Fibroblast of skin of scalp (primary cell): ENCODE measurements at regions not wholly inside any gene's neighbourhood (a gene's known extent, or its start where the extent isn't known, plus 50 kb on each side); places are given as distances from the start of the nearest gene placed in this dataset.
A peak's percentile ranks its signal among the peaks of the same experiment; 100 is the strongest.

Source experiments
- DNase-seq: peaks from one replicate; pipeline ENCODE4 v3.0.0-alpha.2; 2013

DNA sequence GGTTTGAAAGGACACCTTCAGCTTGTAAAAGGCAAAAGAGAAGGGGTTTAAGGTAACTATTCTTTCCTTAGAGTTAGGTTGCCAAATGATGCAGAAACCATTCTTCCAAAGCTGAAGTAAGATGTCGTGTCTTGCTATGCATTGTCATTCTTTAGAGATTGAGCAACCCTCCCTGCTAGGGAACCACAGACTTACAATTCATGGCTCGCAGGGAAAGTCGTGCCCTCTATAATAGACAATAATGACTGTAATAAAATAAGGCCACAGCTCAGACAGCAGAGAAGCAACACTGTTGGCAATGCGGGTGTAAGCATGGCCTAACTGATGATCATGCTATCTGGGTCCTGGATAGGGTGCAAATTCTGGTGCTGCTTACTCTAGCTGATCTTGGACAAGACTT lies 129.6 kb upstream of the CDH13 start:
- DNase-seq = no peak

DNA sequence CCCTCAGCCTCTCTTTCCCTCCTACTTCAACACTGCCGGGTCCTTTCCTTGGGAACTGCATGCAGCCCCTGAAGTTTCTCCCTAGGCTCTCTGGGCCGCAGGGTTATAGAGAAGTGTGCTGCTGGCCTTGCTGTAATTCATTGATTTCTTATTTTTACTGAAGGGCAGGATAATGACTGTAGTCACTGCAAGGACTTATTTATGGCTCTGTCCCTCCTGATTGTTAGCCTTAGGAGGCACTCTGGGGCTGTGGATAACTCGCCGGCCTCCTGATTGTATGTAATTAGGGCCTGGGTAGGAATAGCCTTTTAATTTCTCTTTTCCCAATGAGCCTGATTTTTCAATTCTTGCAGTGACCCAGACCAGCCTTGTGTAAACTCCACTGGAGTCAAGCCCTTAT lies 138.3 kb upstream of the CDH13 start:
- DNase-seq = no peak

DNA sequence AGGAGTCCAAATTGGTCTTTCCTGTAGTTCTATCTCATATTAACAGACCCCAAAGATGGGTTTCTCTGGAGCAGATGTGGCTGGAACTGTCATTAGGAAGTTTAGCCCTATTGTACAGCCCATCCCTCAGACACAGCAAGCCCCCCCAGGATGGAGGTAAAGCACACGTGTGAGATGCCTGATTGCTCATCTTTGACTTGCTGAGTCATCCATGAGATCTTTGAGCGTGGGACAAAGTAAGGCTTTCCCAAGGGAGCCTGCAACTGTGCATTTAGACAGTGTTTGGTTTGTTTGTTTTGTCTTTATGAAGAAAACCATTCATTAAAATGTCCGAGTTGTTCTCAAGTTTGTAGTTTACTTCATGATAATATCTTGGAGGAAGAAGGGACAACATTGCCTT lies 145.3 kb upstream of the CDH13 start:
- no peak for DNase-seq

DNA sequence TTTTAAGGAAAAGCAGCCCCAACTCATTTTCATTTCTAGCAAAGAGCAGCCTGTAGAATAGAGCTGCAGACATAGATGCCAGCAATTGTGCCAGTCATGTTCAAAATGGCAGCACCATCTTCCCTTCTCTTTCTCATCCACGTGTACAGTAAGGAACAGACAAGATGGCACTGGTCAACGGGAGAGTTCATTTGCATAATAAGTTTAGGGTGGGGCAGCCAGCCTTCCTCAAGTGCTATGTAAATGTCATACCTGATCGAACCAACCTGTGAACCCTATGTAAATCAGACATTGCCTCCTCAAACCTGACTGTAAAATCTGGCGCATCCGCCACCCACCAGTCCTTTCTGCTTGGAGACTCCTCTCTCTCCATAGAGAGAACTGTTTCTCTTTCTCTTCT lies 150.0 kb upstream of the CDH13 start:
- DNase-seq = no peak

DNA sequence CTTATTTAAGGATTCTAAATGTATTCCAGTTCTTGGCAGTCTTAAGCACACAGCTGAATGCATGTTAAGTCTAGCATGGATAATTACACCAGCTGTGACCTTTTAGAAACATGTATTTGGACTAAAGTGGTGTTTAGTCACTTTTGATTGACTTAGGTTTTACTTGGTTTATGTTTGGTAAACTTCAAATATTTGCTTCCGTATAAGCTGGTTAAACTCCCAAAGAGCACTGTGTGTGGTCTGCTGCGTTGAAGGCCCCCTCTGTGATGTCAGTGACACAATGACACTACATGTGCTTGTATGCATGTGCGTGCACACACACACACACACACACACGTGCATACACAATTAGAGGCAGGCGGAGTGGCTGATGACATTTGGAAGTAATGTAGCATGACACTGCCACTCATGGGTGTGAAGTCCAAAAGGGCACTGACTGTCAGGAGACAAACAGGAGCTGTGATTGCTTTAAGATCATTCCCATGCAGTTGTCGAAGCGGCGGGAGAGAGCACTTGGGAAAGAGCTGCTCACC lies 156.1 kb upstream of the CDH13 start:
- DNase-seq = peak; percentile 2

DNA sequence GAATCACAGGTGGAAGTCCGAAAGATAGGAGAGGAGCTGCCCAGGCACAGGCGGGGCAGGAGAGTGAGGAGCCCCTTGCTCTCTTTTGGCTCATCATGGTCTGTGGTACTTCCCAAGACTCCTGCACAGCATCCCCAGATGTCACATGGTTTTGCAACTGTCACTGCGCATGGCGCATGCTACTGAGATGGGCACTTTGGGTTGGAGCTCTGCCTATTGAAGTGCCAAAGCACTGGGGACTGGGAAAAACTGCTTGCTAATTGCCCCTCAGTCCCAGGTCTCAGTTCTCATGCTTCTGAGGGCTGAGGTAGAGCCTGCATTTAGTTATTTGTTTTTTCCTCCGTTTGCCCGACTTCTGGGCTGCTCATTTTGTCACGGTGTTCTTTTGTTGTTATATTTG lies 156.8 kb upstream of the CDH13 start:
- DNase-seq = no peak

DNA sequence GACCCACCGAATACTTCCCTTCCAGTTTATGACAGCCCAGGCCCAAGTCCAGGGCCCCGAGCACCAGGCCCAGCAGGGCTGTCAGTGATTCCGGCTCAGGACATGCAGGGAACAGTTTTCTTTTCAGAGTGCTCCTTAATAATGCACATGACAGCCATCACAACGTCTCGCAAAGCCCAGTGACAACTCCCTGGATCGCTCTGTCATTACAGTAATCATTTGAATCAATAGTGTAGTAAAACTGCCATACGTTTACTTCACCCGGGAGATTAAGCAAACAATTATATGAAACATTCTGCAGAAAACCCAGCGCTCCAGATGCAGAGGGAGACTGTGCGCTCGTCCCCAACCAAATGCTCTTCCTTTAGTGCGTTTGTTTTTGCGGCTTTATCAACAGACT lies 162.6 kb upstream of the CDH13 start:
- DNase-seq = no peak

DNA sequence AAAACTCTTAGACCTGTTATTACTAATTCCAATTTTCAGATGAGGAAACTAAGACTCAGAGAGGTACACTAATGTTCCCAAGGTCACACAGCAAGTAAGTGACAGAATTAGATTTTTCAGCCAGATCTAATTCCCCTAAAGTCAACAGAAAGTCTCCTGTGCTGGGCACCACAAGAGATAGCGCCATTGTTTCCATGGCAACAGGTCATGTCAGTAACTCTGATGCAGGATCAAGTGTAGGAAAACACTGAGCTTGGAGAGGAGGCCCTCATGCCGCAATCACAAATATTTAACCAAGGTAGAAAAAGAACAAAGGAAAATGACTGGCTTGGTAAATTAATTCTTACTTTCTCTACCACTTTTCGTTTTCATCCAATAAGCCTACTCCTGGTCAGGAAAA lies 166.0 kb upstream of the CDH13 start:
- no peak for DNase-seq

DNA sequence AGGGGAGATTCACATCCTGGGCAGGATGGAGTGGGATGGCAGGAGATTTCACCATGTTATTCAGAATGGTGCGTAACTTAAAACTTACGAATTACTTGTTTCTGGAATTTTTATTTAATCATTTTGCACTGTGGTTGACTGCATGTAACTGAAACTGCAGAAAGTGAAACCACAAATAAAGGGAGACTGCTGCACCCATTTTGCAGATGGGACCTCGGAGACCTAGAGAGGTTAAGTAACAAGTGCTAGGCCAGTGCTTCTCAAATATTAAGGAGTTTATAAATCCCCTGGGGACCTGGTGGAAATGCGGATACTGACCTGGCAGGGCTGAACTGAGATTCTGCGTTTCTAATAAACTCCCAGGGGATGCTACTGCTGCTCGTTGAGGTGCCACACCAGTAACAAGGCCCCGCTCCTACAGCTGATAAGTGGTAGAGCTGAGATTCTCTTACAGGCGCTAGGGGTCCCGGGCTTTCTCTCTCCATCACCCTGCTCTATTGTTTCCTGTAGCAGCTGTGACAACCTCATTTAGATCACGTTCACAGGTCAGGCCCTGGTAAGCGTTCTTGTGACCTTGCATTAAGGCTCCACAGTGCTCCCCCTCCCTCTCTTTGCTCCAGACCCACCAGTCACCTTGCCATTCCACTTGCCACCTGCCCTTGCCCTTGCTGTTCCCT lies 167.1 kb upstream of the CDH13 start:
- no peak for DNase-seq

DNA sequence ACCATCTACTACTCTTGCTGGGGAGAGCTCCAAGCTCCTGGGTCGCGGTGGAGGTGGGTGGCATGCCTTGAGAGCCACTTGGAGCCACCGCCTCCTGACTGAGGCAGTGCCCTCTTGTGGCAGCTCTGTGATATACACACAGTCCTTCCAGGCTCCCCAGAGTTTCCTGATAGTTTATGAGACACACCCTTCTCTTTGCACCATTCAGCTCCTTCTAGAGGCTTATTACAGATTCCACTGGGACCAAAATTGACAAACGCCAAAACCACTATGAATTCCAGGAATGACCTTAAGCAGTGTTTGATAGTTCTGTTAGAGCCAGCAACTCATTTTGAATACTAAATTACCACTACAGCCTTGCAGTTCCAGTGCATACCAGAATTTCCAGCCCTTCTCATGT lies 170.1 kb upstream of the CDH13 start:
- peak; percentile 53 for DNase-seq

DNA sequence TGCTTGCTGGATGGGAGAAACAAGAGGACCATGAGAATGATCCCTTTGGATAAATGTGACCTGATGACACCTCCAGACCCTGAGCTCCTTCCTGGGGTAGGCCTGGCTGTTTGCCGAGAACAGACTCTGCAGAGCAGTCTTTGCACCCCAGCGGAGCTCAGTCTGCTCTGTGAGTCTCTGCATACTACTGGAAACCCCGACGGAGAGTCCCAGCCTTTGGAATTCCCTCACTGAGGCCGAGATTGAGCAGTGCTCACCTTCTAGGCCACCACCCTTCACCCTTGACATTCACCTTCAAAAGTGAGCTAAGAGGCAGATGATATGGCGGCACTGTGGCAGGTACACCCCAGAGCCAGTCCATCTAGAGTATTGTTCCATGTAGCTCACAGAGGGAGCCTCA lies 172.2 kb upstream of the CDH13 start:
- DNase-seq = no peak

DNA sequence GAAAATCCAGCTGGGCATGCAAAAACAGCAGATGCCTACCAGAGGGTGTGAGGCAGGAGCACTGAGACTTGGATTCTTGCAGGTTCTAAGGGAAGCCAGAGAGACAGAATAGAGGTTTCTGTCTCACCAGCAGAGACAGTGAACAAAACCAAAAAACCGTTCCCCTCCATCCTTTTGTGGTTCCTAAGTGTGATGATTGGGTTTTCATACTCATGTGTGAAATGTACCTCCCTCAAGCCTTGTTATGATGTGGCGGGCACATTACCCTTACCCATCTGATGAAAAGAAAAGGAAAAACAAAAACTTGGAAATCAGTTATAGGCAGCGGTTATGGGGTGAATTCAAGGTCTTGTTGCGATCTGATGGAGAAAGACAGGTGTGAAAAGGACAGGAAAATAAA lies 172.6 kb upstream of the CDH13 start:
- DNase-seq = no peak

DNA sequence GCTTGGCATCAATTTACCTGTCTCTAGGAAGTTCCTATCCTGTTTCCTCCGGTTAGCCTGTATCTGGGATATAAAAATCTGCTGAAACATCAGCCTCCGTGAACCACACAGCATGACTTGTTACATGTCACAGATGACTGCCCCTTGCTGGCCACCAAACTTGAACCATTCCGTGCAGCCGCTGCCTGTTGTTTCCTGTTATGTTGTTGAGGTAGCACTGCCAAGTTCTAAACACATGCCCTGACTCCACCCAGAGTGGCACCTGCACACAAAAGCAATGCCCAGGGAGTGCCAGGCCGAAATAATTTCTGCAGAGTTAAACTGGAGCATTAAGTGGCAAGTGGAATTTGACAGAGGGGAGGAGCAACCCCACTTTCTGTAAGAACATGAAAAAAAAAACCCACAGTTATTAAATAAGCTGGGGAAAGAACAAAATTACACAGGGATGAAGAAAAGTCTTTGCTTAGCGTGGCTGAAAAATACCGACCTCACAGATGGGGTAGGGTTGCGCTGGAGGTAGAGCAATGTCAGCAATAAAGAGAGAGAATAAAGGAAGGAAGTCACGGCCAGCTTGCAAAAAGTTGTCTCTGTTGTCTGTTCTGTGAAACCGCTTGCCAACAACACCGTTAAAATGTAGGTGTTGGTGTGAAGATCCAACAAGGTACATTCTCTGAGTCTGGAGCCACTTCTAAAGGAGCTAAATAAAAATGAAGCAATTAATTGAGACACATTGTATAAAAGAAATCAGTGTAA lies 174.6 kb upstream of the CDH13 start:
- DNase-seq = no peak

DNA sequence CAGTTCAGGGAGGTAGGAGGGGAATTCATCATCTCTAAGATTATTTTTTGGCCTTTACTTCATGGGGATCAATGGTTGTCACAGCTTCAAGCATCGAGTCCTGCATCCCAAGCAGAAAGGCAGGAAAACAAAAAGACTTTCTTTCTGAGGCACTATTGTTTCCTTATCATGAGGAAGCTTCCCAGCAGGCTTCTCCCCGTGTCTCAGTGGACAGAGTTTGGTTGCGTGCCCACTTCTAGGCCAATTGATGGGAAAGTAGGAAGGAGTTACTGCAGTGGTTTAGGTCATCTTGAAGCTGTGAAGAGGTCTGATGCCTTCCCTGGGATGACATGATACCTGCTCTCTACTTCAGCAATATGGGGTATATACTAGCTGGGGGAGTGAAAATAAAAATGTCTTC lies 175.3 kb upstream of the CDH13 start:
- DNase-seq = no peak

DNA sequence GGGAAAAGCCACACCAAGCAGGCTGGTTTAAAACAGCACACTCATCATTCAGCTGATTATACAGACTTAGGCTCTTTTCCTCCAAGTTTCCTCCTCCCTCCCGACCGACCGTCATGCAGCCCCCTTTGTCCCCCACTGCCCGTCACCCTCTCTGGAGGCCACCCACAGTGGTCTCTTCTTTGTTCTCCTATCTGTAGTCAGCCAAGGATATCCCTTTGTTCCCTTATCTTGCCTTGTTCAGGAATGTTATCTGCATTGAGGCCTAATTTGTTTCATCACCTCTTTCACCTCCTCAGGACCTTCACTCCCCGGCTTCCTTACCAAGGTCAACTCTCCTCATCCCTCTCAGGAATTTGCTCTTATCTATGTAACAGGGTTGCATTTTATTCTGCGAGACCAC lies 186.4 kb upstream of the CDH13 start:
- DNase-seq = no peak

DNA sequence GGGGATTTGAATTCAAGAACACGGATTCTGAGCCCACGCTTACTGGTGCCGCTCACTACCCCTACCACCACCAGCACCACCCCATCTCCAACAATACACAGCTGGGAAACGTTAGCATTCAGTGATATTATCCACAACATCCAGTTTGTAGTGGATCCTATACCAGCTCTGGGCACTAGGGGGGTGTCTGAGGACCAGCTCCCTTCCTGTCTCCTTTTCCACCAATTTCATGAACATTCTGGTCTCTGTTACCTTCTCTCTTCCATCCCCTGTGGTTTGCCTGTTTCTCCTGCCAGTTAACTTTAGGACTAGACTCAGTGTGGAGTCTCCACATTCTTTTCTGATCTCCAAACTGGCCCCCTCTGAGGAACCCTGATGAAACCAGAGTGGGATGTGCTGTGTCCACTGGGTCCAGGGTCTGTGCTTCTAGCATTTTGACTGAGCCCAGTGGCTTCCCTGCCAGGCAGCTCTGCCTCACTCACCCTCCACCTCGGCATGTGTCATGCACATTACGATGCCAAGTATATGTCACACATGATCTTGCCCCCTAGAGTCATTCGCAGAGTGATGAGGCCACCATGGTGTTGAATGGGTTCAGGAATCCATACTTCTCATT lies 187.0 kb upstream of the CDH13 start:
- peak; percentile 7 for DNase-seq

DNA sequence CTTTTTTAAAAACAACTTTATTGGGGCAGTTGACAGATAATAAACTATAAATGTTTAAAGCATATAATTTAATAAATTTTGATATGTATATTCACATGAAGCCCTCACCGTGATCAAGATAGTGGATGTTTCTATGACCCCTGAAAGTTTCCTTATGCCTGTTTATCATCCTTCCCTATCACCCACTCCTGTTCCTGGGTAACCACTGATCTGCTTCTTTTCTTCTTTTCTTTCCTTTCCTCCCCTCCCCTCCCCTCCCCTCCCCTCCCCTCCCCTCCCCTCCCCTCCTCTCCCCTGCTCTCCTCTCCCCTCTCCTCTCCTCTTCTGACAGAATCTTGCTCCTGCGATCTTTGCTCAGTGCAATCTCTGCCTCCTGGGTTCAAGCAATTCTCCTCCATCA lies 193.7 kb upstream of the CDH13 start:
- no peak for DNase-seq

DNA sequence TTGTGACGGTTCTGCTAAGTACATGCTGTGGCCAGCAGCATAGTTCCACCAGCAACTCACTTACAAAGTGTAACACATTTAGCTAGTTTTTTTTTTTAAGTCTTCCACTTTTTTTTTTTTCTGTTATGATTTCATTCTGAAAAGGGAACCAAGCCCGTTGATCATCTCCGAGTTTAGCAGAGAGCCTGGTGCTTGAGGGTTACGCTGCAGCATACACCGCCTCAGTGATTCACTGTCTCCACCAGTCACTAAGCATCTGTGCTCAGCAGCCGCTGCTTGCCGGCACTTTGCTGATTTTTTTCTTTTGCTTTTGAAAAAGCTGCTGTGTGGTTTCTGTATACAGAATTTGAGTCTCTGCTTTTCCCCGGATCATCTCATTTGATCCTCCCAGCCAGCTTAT lies 194.5 kb upstream of the CDH13 start:
- no peak for DNase-seq

DNA sequence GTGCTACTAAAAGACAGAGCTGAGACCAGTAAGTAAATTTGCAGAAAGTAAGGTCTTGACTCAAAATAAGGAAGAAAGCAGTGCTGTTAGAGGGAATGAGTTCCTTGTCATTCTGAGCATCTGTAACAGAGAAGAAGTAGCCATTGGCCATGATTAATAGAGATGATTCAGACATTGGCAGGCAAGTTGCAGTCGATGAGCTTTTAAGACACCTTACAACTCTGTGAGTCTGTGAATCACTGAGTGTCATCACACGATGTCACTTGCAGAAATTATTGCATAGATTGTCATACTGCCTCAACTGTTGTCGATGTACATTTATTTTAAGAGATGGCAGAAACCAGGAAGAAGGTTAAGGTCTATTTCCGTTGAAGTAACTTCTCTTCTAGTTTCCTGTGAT lies 201.1 kb upstream of the CDH13 start:
- DNase-seq = no peak

DNA sequence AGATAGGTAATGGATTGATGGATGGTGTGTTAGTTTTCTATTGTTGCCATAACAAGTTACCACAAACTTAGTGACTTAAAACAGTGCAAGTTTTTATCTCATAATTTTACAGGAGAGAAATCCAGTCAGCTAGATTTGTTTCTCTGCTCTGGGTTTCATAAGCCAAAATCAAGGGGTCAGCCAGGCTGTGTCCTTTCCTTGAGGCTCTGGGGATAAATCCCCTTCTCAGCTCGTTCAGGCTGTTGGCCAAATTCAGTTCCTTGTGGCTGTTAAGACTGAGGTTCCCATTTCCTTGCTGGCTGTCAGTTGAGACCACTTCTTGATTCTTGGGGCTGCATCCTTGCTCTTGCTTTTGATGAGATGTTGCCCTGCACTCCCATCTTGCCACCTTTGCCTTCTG lies 204.9 kb upstream of the CDH13 start:
- DNase-seq = no peak

DNA sequence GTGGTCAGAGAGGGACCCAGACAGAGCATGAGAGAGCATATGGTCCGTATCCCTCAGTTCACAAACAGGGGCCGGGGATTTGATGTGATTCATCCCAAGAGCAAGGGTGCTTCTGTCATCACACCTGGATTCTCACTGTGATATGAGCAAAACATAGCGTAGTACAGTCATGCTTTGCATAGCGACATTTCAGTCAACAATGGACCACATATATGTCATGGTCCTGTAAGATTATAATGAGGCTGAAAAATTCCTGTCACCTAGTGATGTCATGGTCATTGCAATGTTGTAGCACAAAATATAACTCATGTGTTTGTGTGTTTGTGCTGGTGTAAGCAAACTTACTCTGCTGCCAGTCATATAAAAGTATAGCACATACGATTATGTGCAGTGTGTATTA lies 207.4 kb upstream of the CDH13 start:
- no peak for DNase-seq

DNA sequence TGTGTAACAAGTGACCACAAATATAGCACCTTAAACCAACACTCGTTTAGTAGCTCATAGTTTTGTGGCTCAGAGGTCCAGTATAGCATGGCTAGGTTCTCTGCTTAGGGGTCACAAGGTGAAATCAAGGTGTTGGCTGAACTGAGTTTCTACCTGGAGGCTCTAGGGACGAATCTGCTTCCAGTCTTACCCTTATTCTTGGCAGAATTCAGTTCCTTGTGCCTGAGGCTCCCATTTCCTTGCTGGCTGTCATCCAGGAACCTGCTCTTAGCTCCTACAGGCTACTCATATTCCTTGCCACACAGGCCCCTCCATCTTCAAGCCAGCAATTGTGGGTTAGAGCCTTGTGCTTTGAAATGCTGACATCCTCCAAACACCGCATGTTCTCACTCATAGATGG lies 212.3 kb upstream of the CDH13 start:
- no peak for DNase-seq

DNA sequence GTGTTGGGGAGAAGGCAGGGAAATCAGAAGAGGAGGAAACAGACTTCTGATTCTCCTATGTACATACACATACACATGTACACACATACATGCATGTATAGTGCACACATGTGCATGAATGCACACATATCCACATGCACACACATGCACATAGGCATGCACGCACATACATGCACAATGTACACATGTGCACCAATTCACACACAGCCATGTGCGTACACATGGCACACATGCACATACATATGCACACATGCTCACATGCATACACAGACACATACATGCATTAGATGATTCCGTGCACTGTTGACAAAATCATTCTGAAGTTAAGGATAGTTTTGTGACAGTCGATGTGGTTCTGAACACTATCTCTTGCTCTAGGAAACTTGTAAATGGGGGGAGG lies 214.0 kb upstream of the CDH13 start:
- no peak for DNase-seq

DNA sequence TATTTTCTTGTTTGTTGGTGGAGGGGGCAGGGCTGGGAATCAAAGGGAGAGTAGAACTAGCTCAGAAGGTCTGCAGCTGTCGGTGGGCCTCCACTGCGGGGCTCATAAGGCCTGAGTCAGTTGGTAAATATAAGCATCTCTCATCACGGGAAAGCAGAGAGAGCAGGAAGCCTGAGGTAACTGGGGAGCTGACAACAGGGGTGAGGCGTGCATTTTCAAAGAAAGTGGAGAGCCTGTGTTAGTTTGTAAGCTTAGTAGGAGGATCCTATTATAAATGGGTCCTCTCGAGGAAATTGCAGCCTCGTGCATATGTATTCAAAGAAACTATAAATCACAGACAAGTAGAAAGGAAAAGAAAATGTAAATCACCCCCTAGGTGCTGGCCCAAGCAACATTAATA lies 221.0 kb upstream of the CDH13 start:
- no peak for DNase-seq
